HEK293 (cell line): ENCODE measurements at regions not wholly inside any gene's neighbourhood (a gene's known extent, or its start where the extent isn't known, plus 50 kb on each side); places are given as distances from the start of the nearest gene placed in this dataset.

Source experiments
- CTCF ChIA-PET: fragments of 350-600 bp; formaldehyde crosslinking; extraction: SDS; loops from one replicate; lab custom pipeline; 2021; ENCODE audit warnings: antibody characterized with exemption; lab: Yijun Ruan, JAX
- POLR2A ChIA-PET: fragments of 300-600 bp; formaldehyde crosslinking; extraction: SDS; loops from one replicate; lab custom pipeline; 2020; ENCODE audit warnings: antibody characterized with exemption, inconsistent platforms; lab: Yijun Ruan, JAX
- H3K27ac ChIP-seq: fragments of 200-500 bp; sonication (Bioruptor generic); 2 replicates; pipeline ENCODE4 v1.5.1; 2014; ENCODE audit warnings: low read depth, low read length, control low read depth, inconsistent platforms; ENCODE audit errors: extremely low read depth
- H3K36me3 ChIP-seq, 2 experiments: fragments of 200-500 bp in 1 of 2; sonication (Bioruptor generic) in 1 of 2; 1 replicate in 1 of 2; 2 replicates in 1 of 2; pipeline ENCODE4 v1.5.1; 2014 to 2017; ENCODE audit warnings: inconsistent platforms in 2 of 2, low read length in 2 of 2; ENCODE audit not compliant: control insufficient read depth in 2 of 2, insufficient read depth in 1 of 2
- H3K4me1 ChIP-seq: fragments of 200-500 bp; sonication (Bioruptor generic); 2 replicates; pipeline ENCODE4 v1.5.1; 2014; ENCODE audit warnings: mild to moderate bottlenecking, low read length, inconsistent platforms; ENCODE audit not compliant: control insufficient read depth, insufficient read depth
- H3K4me3 ChIP-seq: 2 replicates; pipeline ENCODE4 v1.5.1; 2011; ENCODE audit warnings: low read depth, mild to moderate bottlenecking, control low read depth, low read length, moderate library complexity
- H3K9me3 ChIP-seq: fragments of 200-500 bp; sonication (Bioruptor generic); 2 replicates; pipeline ENCODE4 v1.5.1; 2014; ENCODE audit warnings: low read depth, low read length, inconsistent platforms; ENCODE audit not compliant: control insufficient read depth, insufficient read depth
- GLIS2 ChIP-seq: fragments of 450-650 bp; formaldehyde crosslinking; IDR thresholded peaks from 2 replicates; pipeline ENCODE4 v1.5.1; 2016; ENCODE audit warnings: missing biosample characterization, missing genetic modification characterization
- KLF10 ChIP-seq: fragments of 450-650 bp; IDR thresholded peaks from 2 replicates; pipeline ENCODE4 v1.5.1; 2018; ENCODE audit warnings: missing biosample characterization, mild to moderate bottlenecking, missing genetic modification characterization
- KLF16 ChIP-seq: fragments of 450-650 bp; formaldehyde crosslinking; IDR thresholded peaks from 2 replicates; pipeline ENCODE4 v1.5.1; 2017; ENCODE audit warnings: missing biosample characterization, missing genetic modification characterization
- PATZ1 ChIP-seq: fragments of 450-650 bp; formaldehyde crosslinking; IDR thresholded peaks from 2 replicates; pipeline ENCODE4 v1.5.1; 2016; ENCODE audit warnings: missing biosample characterization, missing genetic modification characterization
- SALL2 ChIP-seq: fragments of 450-650 bp; formaldehyde crosslinking; IDR thresholded peaks from 2 replicates; pipeline ENCODE4 v1.5.0; 2017; ENCODE audit warnings: missing biosample characterization, mild to moderate bottlenecking, missing genetic modification characterization, borderline replicate concordance
- SETDB1 ChIP-seq: IDR thresholded peaks from one replicate; pipeline ENCODE4 v1.6.1; 2017; ENCODE audit warnings: mild to moderate bottlenecking, low read length, moderate library complexity, mixed read lengths; ENCODE audit not compliant: insufficient read length
- ZNF239 ChIP-seq: fragments of 450-650 bp; formaldehyde crosslinking; IDR thresholded peaks from 2 replicates; pipeline ENCODE4 v1.5.1; 2016; ENCODE audit warnings: missing biosample characterization, missing genetic modification characterization
- ZNF473 ChIP-seq: fragments of 450-650 bp; formaldehyde crosslinking; IDR thresholded peaks from 2 replicates; pipeline ENCODE4 v1.5.1; 2017; ENCODE audit warnings: missing biosample characterization, missing genetic modification characterization
- ZNF530 ChIP-seq: fragments of 450-650 bp; formaldehyde crosslinking; IDR thresholded peaks from 2 replicates; pipeline ENCODE4 v1.5.1; 2016; ENCODE audit warnings: low read depth, missing biosample characterization, missing genetic modification characterization
- ZNF544 ChIP-seq: fragments of 450-650 bp; formaldehyde crosslinking; IDR thresholded peaks from 2 replicates; pipeline ENCODE4 v1.5.0; 2017; ENCODE audit warnings: missing biosample characterization, missing genetic modification characterization
- ZNF558 ChIP-seq: fragments of 450-650 bp; formaldehyde crosslinking; IDR thresholded peaks from 2 replicates; pipeline ENCODE4 v1.5.1; 2016; ENCODE audit warnings: missing biosample characterization, missing genetic modification characterization
- ZNF561 ChIP-seq: fragments of 450-650 bp; IDR thresholded peaks from 2 replicates; pipeline ENCODE4 v1.5.1; 2018; ENCODE audit warnings: missing biosample characterization, missing genetic modification characterization, borderline replicate concordance
- ZNF664 ChIP-seq: fragments of 450-650 bp; formaldehyde crosslinking; IDR thresholded peaks from 2 replicates; pipeline ENCODE4 v1.5.1; 2016; ENCODE audit warnings: missing biosample characterization, missing genetic modification characterization
- ZNF791 ChIP-seq: fragments of 450-650 bp; formaldehyde crosslinking; IDR thresholded peaks from 2 replicates; pipeline ENCODE4 v1.5.1; 2016; ENCODE audit warnings: missing biosample characterization, missing genetic modification characterization
- TF ChIP-seq, protein P1 (sequence below): fragments of 450-650 bp; formaldehyde crosslinking; IDR thresholded peaks from 2 replicates; pipeline ENCODE4 v1.5.1; 2016; ENCODE audit warnings: missing biosample characterization, missing genetic modification characterization, borderline replicate concordance

DNA sequence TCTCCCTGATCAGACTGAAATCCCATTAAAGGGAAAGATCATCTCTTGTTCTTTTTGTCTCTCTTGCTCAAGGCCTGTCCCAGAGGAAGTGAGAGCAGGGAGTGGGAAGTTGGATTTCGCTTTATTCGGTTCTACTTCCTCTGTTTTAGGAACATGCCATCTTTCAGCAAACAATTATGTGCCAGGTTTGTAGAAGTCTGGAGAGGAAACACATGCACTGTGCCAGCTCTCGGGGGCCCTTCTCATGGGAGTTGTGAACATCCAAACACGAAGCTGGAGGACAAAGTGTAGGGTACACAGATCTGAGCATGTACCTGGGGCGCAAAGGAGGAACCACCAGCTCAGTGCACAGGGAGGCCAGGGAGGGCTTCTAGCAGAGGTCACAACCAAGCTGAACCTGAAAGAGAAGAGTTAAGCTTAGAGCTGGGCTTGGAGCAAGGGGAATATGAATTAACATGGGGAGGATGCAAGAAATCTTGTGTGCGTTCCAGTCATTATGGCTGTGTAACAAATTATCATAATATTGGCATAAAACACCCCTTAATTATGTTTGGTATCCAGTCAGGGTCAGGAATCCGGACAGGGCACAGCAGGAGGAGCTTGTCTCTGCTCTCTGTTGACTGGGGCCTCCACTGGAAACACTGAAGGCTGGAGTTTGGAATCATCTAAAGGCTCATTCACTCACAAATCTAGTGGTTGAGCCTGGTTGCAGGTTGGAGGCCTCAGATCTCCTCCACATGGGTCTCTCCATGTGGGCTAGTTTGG, 128.6 kb downstream of the ZFP36L2 start:
- TF ChIP-seq PATZ1 (tag by site-specific recombination) (no peak), ZNF473 (tag by site-specific recombination) (no peak), KLF16 (no peak), ZNF530 (no peak), ZNF239 (tag by site-specific recombination) (no peak), KLF10 (tag by site-specific recombination) (no peak), ZNF544 (tag by site-specific recombination) (no peak), ZNF558 (tag by site-specific recombination) (no peak), ZNF664 (no peak)
- TF ChIP-seq, protein P1, sequence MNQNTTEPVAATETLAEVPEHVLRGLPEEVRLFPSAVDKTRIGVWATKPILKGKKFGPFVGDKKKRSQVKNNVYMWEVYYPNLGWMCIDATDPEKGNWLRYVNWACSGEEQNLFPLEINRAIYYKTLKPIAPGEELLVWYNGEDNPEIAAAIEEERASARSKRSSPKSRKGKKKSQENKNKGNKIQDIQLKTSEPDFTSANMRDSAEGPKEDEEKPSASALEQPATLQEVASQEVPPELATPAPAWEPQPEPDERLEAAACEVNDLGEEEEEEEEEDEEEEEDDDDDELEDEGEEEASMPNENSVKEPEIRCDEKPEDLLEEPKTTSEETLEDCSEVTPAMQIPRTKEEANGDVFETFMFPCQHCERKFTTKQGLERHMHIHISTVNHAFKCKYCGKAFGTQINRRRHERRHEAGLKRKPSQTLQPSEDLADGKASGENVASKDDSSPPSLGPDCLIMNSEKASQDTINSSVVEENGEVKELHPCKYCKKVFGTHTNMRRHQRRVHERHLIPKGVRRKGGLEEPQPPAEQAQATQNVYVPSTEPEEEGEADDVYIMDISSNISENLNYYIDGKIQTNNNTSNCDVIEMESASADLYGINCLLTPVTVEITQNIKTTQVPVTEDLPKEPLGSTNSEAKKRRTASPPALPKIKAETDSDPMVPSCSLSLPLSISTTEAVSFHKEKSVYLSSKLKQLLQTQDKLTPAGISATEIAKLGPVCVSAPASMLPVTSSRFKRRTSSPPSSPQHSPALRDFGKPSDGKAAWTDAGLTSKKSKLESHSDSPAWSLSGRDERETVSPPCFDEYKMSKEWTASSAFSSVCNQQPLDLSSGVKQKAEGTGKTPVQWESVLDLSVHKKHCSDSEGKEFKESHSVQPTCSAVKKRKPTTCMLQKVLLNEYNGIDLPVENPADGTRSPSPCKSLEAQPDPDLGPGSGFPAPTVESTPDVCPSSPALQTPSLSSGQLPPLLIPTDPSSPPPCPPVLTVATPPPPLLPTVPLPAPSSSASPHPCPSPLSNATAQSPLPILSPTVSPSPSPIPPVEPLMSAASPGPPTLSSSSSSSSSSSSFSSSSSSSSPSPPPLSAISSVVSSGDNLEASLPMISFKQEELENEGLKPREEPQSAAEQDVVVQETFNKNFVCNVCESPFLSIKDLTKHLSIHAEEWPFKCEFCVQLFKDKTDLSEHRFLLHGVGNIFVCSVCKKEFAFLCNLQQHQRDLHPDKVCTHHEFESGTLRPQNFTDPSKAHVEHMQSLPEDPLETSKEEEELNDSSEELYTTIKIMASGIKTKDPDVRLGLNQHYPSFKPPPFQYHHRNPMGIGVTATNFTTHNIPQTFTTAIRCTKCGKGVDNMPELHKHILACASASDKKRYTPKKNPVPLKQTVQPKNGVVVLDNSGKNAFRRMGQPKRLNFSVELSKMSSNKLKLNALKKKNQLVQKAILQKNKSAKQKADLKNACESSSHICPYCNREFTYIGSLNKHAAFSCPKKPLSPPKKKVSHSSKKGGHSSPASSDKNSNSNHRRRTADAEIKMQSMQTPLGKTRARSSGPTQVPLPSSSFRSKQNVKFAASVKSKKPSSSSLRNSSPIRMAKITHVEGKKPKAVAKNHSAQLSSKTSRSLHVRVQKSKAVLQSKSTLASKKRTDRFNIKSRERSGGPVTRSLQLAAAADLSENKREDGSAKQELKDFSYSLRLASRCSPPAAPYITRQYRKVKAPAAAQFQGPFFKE (tag by site-specific recombination) = no peak
- CTCF ChIA-PET = no interaction called here
- Histone ChIP-seq H3K9me3 (no peaks in the 10 kb centered on the region), H3K27ac (no peak overlapping the region), H3K4me1 (no peaks in the 10 kb centered on the region), H3K4me3 (no peak overlapping the region), H3K36me3 (no peaks in the 10 kb centered on the region)
- POLR2A ChIA-PET = no interaction called here

- H3K27ac ChIP-seq = no peak overlapping the region
- CTCF ChIA-PET = interaction anchor here (1.0 kb wide), 1 partner anchor 71 kb away, joined by 4 read pairs; no protein-coding TSS in a partner anchor
- no peaks in the 10 kb centered on the region for H3K4me1 ChIP-seq
- no peaks in the 10 kb centered on the region for H3K9me3 ChIP-seq
- no peaks in the 10 kb centered on the region for H3K36me3 ChIP-seq
- peak; percentile 61 for TF ChIP-seq SETDB1
- TF ChIP-seq SALL2 (tag by site-specific recombination) = no peak
- TF ChIP-seq ZNF791 = peak; percentile 92
- no peak for TF ChIP-seq GLIS2 (tag by site-specific recombination)
- no peak for TF ChIP-seq ZNF561 (tag by site-specific recombination)
- no peak overlapping the region for H3K4me3 ChIP-seq
- POLR2A ChIA-PET = no interaction called here
These were observed 130.7 kb downstream of the ZFP36L2 start for GRCh38 chr2:43095533-43096295.
